Loucy (cell line): ENCODE measurements at regions not wholly inside any gene's neighbourhood (a gene's known extent, or its start where the extent isn't known, plus 50 kb on each side); places are given as distances from the start of the nearest gene placed in this dataset.

ENCODE experiments used
- H2AFZ ChIP-seq: fragments of 200-600 bp; sonication (generic); 2 replicates; pipeline ENCODE4 v1.6.0; 2016; ENCODE audit warnings: antibody characterized with exemption, mild to moderate bottlenecking, low read length, moderate library complexity
- H3F3A ChIP-seq: fragments of 200-600 bp; 2 replicates; pipeline ENCODE4 v1.6.0; 2016; ENCODE audit warnings: antibody characterized with exemption, low read depth, mild to moderate bottlenecking
- H3K27me3 ChIP-seq: fragments of 200-600 bp; sonication (generic); 2 replicates; pipeline ENCODE4 v1.6.1; 2014; ENCODE audit warnings: low read length, mild to moderate bottlenecking; ENCODE audit not compliant: insufficient read depth, poor library complexity, severe bottlenecking
- H3K36me3 ChIP-seq: fragments of 200-600 bp; sonication (generic); 2 replicates; pipeline ENCODE4 v1.6.1; 2016; ENCODE audit warnings: low read length; ENCODE audit not compliant: insufficient read depth
- H3K4me1 ChIP-seq: fragments of 200-600 bp; sonication (generic); 2 replicates; pipeline ENCODE4 v1.5.1; 2014; ENCODE audit warnings: low read length, mild to moderate bottlenecking; ENCODE audit not compliant: insufficient read depth, poor library complexity, severe bottlenecking
- H3K4me2 ChIP-seq: fragments of 200-600 bp; sonication (generic); 2 replicates; pipeline ENCODE4 v1.6.0; 2014; ENCODE audit warnings: antibody characterized with exemption, low read length, low read depth, mild to moderate bottlenecking; ENCODE audit not compliant: poor library complexity, severe bottlenecking
- H3K4me3 ChIP-seq: fragments of 200-600 bp; sonication (generic); 2 replicates; pipeline ENCODE4 v1.5.1; 2014; ENCODE audit warnings: low read length, mild to moderate bottlenecking, mixed read lengths; ENCODE audit not compliant: poor library complexity, severe bottlenecking
- H3K79me2 ChIP-seq: fragments of 200-600 bp; sonication (generic); 2 replicates; pipeline ENCODE4 v1.6.1; 2014; ENCODE audit warnings: low read length; ENCODE audit not compliant: insufficient read depth
- H3K9ac ChIP-seq: fragments of 200-600 bp; sonication (generic); 2 replicates; pipeline ENCODE4 v1.6.0; 2014; ENCODE audit warnings: mild to moderate bottlenecking, low read depth, low read length, moderate library complexity; ENCODE audit not compliant: poor library complexity, severe bottlenecking
- H3K9me2 ChIP-seq: fragments of 200-600 bp; sonication (generic); replicated peaks from 2 replicates; pipeline ENCODE4 v1.6.1; 2016; ENCODE audit warnings: low read depth, low read length, mixed read lengths
- H3K9me3 ChIP-seq: fragments of 200-600 bp; sonication (generic); 2 replicates; pipeline ENCODE4 v1.6.1; 2014; ENCODE audit warnings: mild to moderate bottlenecking, antibody characterized with exemption, low read length, low read depth; ENCODE audit not compliant: insufficient read depth
- H4K20me1 ChIP-seq: fragments of 200-600 bp; sonication (generic); 2 replicates; pipeline ENCODE4 v1.6.0; 2014; ENCODE audit warnings: antibody characterized with exemption, low read length, mild to moderate bottlenecking; ENCODE audit not compliant: insufficient read depth, poor library complexity, severe bottlenecking
- EZH2phosphoT487 ChIP-seq: fragments of 200-600 bp; IDR thresholded peaks from 2 replicates; pipeline ENCODE4 v1.6.1; 2018; ENCODE audit warnings: antibody characterized with exemption, mild to moderate bottlenecking, moderate library complexity, borderline replicate concordance
- TF ChIP-seq, protein P1 (sequence below): fragments of 200-600 bp; sonication (generic); conservative IDR thresholded peaks from 2 replicates; pipeline ENCODE4 v1.5.1; 2014; ENCODE audit warnings: mild to moderate bottlenecking, antibody characterized with exemption, low read length

DNA sequence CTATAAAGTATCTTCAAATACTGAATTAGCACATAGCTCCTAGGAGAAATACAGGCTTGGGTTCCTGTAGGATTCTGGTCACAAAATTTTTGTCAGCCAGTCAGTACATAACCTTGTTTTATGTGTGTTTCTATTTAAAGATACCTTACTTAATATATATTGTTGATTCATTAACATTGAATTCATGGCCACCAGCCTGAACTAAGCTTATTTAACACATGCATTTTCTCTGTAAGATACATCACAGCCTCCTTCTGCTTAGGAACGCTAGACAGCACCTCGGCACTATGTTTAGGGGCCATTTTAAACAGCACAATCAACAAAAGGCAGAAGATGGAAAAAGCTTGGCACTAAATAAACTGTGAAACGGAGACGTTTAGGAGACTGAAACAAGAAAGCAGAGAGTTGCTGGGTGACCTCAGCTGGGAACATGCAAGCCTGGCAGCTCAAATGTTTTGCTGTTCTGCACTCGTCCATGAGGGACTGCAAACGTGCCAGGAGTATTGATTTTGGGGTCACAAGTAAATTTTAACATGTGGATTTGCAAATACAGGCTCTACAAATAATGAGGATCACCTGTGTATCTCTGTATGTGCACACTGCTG is 432.2 kb upstream of the TPM1 start:
- Histone ChIP-seq H4K20me1 (no peaks in the 10 kb centered on the region), H3K4me3 (no peak overlapping the region), H3K79me2 (no peaks in the 10 kb centered on the region), H3K27me3 (no peaks in the 10 kb centered on the region), H3F3A (no peaks in the 10 kb centered on the region), H3K4me2 (no peak overlapping the region), H2AFZ (no peak overlapping the region), H3K4me1 (no peaks in the 10 kb centered on the region), H3K9me2 (no peaks in the 10 kb centered on the region), H3K36me3 (no peaks in the 10 kb centered on the region), H3K9ac (no peak overlapping the region), H3K9me3 (no peaks in the 10 kb centered on the region)
- no peak for TF ChIP-seq EZH2phosphoT487
- TF ChIP-seq, protein P1, sequence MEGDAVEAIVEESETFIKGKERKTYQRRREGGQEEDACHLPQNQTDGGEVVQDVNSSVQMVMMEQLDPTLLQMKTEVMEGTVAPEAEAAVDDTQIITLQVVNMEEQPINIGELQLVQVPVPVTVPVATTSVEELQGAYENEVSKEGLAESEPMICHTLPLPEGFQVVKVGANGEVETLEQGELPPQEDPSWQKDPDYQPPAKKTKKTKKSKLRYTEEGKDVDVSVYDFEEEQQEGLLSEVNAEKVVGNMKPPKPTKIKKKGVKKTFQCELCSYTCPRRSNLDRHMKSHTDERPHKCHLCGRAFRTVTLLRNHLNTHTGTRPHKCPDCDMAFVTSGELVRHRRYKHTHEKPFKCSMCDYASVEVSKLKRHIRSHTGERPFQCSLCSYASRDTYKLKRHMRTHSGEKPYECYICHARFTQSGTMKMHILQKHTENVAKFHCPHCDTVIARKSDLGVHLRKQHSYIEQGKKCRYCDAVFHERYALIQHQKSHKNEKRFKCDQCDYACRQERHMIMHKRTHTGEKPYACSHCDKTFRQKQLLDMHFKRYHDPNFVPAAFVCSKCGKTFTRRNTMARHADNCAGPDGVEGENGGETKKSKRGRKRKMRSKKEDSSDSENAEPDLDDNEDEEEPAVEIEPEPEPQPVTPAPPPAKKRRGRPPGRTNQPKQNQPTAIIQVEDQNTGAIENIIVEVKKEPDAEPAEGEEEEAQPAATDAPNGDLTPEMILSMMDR = no peak

DNA sequence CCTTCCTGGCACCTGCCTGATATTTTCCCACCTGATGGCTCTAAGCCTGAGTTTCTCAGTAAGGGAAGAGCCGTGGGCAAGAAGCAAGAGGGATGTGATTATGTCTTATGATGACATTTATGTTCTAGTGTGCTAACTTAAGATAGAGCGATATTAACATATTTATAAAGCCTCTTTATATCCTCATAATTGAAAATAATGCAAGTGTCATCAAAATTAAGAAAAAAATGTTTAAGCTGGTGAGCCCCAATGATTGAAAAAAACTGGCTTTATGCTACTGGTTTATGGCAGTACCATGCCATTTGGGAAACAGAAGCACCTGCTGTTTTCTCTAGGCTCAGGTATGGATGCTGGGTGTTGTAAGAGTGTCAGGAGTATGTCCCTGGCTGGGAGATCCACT is 431.5 kb upstream of the TPM1 start:
- H3K4me2 ChIP-seq = no peak overlapping the region
- H3K79me2 ChIP-seq = no peaks in the 10 kb centered on the region
- no peaks in the 10 kb centered on the region for H3K9me3 ChIP-seq
- no peak overlapping the region for H3K4me3 ChIP-seq
- H3K9ac ChIP-seq = no peak overlapping the region
- no peaks in the 10 kb centered on the region for H3K27me3 ChIP-seq
- no peak overlapping the region for H2AFZ ChIP-seq
- H3K9me2 ChIP-seq = no peaks in the 10 kb centered on the region
- H3K36me3 ChIP-seq = no peaks in the 10 kb centered on the region
- H4K20me1 ChIP-seq = no peaks in the 10 kb centered on the region
- H3K4me1 ChIP-seq = no peaks in the 10 kb centered on the region
- no peak for TF ChIP-seq EZH2phosphoT487
- TF ChIP-seq, protein P1 = no peak
- H3F3A ChIP-seq = no peaks in the 10 kb centered on the region

DNA sequence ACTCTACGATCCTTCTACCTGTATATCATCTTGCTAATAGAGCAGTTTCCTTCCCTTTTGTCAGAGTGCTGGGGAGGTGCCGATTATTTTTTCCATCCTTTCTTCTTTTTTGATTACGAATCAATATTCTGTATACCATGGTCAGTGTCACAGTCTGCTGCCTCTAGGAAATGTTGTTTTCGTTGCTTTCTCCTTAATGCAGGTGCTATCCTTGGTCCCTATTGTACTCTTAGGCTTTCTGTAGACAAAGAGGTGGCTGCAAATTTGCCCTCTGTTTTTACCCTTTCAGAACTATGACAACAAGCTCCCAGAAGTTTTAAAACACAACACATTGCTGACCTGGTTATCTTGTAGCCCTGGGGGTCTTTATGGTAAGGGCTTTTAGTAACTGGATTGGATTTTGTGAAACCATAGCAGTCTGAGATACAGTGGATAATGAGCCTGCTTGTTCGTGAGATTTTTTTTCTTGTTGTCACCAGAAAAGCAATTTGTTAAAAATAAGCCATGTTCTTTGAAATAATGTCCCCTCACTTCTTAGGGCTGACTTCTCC is 430.3 kb upstream of the TPM1 start:
- Histone ChIP-seq H3K9me2 (no peaks in the 10 kb centered on the region), H3K27me3 (no peaks in the 10 kb centered on the region), H3K4me3 (no peak overlapping the region), H3K9me3 (no peaks in the 10 kb centered on the region), H3F3A (no peaks in the 10 kb centered on the region), H2AFZ (no peak overlapping the region), H3K79me2 (no peaks in the 10 kb centered on the region), H3K4me2 (no peak overlapping the region), H4K20me1 (no peaks in the 10 kb centered on the region), H3K9ac (no peak overlapping the region), H3K4me1 (no peaks in the 10 kb centered on the region), H3K36me3 (no peaks in the 10 kb centered on the region)
- TF ChIP-seq EZH2phosphoT487 = no peak
- TF ChIP-seq, protein P1 = no peak
